H1 (cell line): ENCODE measurements at regions not wholly inside any gene's neighbourhood (a gene's known extent, or its start where the extent isn't known, plus 50 kb on each side); places are given as distances from the start of the nearest gene placed in this dataset.

ENCODE experiments used
- CTCF ChIA-PET: fragments of 300-600 bp; sonication (Branson Sonifier 250); formaldehyde crosslinking; loops from one replicate; lab custom pipeline; 2021; ENCODE audit not compliant: partially characterized antibody; lab: Charles Lee
- POLR2A ChIA-PET: fragments of 300-600 bp; sonication (Branson Sonifier 250); formaldehyde crosslinking; loops from one replicate; lab custom pipeline; 2021; ENCODE audit warnings: inconsistent platforms; ENCODE audit not compliant: partially characterized antibody; lab: Charles Lee
- DNase-seq, 2 experiments: peaks; one replicate each; pipeline versions ENCODE4 v3.0.0 to v3.0.0-alpha.2; 2010 to 2022; ENCODE audit warnings: low spot score in 2 of 2, low read depth in 1 of 2, mixed read lengths in 1 of 2
- FAIRE-seq: peaks from 2 replicates; lab custom pipeline; 2011; peaks lifted over from hg19 to GRCh38; lab: Jason Lieb, UNC
- H2AFZ ChIP-seq: 2 replicates; pipeline ENCODE4 v1.8.1; 2012; ENCODE audit warnings: low read length, inconsistent platforms
- H2AK5ac ChIP-seq: 2 replicates; pipeline ENCODE4 v1.6.1; 2013; ENCODE audit warnings: low read depth, low read length
- H2BK120ac ChIP-seq: replicated peaks from 2 replicates; pipeline ENCODE3; 2013; ENCODE audit warnings: low read depth, low read length, inconsistent platforms
- H2BK12ac ChIP-seq: 2 replicates; pipeline ENCODE4 v1.6.1; 2013; ENCODE audit warnings: low read depth, low read length
- H2BK15ac ChIP-seq: 2 replicates; pipeline ENCODE4 v1.6.1; 2013; ENCODE audit warnings: low read length
- H2BK20ac ChIP-seq: 2 replicates; pipeline ENCODE4 v1.6.1; 2013; ENCODE audit warnings: low read length
- H2BK5ac ChIP-seq: 2 replicates; pipeline ENCODE4 v1.6.1; 2013; ENCODE audit warnings: low read depth, low read length
- H3K14ac ChIP-seq: 2 replicates; pipeline ENCODE4 v1.6.1; 2013; ENCODE audit warnings: inconsistent platforms; ENCODE audit not compliant: insufficient read length
- H3K18ac ChIP-seq: 2 replicates; pipeline ENCODE4 v1.6.1; 2013; ENCODE audit warnings: low read length; ENCODE audit errors: extremely low read depth
- H3K23ac ChIP-seq: 2 replicates; pipeline ENCODE4 v1.6.1; 2013; ENCODE audit warnings: inconsistent platforms; ENCODE audit not compliant: insufficient read length
- H3K23me2 ChIP-seq: 2 replicates; pipeline ENCODE4 v1.6.1; 2013; ENCODE audit warnings: low read depth, low read length
- H3K27ac ChIP-seq: 2 replicates; pipeline ENCODE4 v1.6.1; 2011; ENCODE audit warnings: low read depth, low read length, inconsistent platforms
- H3K27me3 ChIP-seq, 4 experiments: replicated peaks in 1 of 4; 1 replicate in 1 of 4; 2 replicates in 3 of 4; pipeline versions ENCODE4 v1.6.1 to v1.8.1; 2011 to 2013; ENCODE audit warnings: low read length in 3 of 4, mild to moderate bottlenecking in 3 of 4, inconsistent platforms in 2 of 4, mixed read lengths in 2 of 4, moderate library complexity in 1 of 4; ENCODE audit not compliant: control insufficient read depth in 3 of 4, insufficient read depth in 3 of 4; ENCODE audit errors: extremely low read depth in 1 of 4
- H3K36me3 ChIP-seq, 4 experiments: 2 replicates each; pipeline versions ENCODE4 v1.6.1 to v1.8.1; 2011 to 2013; ENCODE audit warnings: mild to moderate bottlenecking in 4 of 4, low read length in 3 of 4, moderate library complexity in 2 of 4, control low read depth in 1 of 4, inconsistent platforms in 1 of 4; ENCODE audit not compliant: insufficient read depth in 4 of 4, control insufficient read depth in 2 of 4
- H3K4ac ChIP-seq: replicated peaks from 2 replicates; pipeline ENCODE3; 2013; ENCODE audit warnings: low read length, low read depth, mixed read lengths, inconsistent platforms; ENCODE audit not compliant: insufficient read length
- H3K4me1 ChIP-seq, 4 experiments: replicated peaks in 1 of 4; 1 replicate in 1 of 4; 2 replicates in 3 of 4; pipeline versions ENCODE4 v1.6.1 to v1.8.1; 2011 to 2013; ENCODE audit warnings: low read length in 3 of 4, inconsistent platforms in 2 of 4, mixed read lengths in 1 of 4; ENCODE audit not compliant: insufficient read depth in 4 of 4, control insufficient read depth in 3 of 4
- H3K4me2 ChIP-seq, 2 experiments: 2 replicates each; pipeline versions ENCODE4 v1.6.1 to v1.8.1; 2011 to 2013; ENCODE audit warnings: low read depth in 2 of 2, low read length in 2 of 2, control low read depth in 1 of 2, inconsistent platforms in 1 of 2, mild to moderate bottlenecking in 1 of 2; ENCODE audit not compliant: insufficient read depth in 1 of 2
- H3K4me3 ChIP-seq, 4 experiments: fragments of 200-600, 300-600 bp in 1 of 4; sonication (generic), shearing (Covaris generic), sonication (Bioruptor Twin) in 1 of 4; 2 replicates each; pipeline versions ENCODE4 v1.5.1 to v1.8.1; 2011 to 2016; ENCODE audit warnings: low read length in 4 of 4, low read depth in 3 of 4, control low read depth in 2 of 4, inconsistent platforms in 2 of 4, mild to moderate bottlenecking in 2 of 4, mixed read lengths in 1 of 4, moderate library complexity in 1 of 4; ENCODE audit not compliant: insufficient read depth in 2 of 4; ENCODE audit errors: extremely low read depth in 1 of 4
- H3K56ac ChIP-seq: replicated peaks from 2 replicates; pipeline ENCODE3; 2013; ENCODE audit warnings: low read depth, mild to moderate bottlenecking, mixed read lengths, low read length, inconsistent platforms; ENCODE audit not compliant: insufficient read length
- H3K79me1 ChIP-seq: 2 replicates; pipeline ENCODE4 v1.6.1; 2013; ENCODE audit warnings: low read depth, low read length, control low read depth
- H3K79me2 ChIP-seq, 2 experiments: 2 replicates each; pipeline versions ENCODE4 v1.6.1 to v1.8.1; 2012 to 2013; ENCODE audit warnings: low read length in 2 of 2, mild to moderate bottlenecking in 2 of 2, inconsistent platforms in 1 of 2; ENCODE audit not compliant: insufficient read depth in 2 of 2, control insufficient read depth in 1 of 2
- H3K9ac ChIP-seq, 4 experiments: replicated peaks in 1 of 4; 1 replicate in 1 of 4; 2 replicates in 3 of 4; pipeline versions ENCODE4 v1.6.1 to v1.8.1; 2011 to 2013; ENCODE audit warnings: low read depth in 3 of 4, low read length in 3 of 4, control low read depth in 2 of 4, mild to moderate bottlenecking in 2 of 4, moderate library complexity in 2 of 4, inconsistent platforms in 1 of 4; ENCODE audit errors: extremely low read depth in 1 of 4
- H3K9me3 ChIP-seq, 2 experiments: 2 replicates each; pipeline versions ENCODE4 v1.6.1 to v1.8.1; 2012 to 2013; ENCODE audit warnings: mild to moderate bottlenecking in 2 of 2, moderate library complexity in 2 of 2, control low read depth in 1 of 2, inconsistent platforms in 1 of 2, low read depth in 1 of 2, low read length in 1 of 2, mixed read lengths in 1 of 2; ENCODE audit not compliant: insufficient read depth in 2 of 2
- H4K20me1 ChIP-seq, 2 experiments: replicated peaks in 1 of 2; 2 replicates each; pipeline versions ENCODE3 to v1.8.1; 2011 to 2013; ENCODE audit warnings: inconsistent platforms in 2 of 2, low read length in 2 of 2, mild to moderate bottlenecking in 1 of 2; ENCODE audit not compliant: insufficient read depth in 2 of 2, control insufficient read depth in 1 of 2
- H4K5ac ChIP-seq: 2 replicates; pipeline ENCODE4 v1.6.1; 2013; ENCODE audit warnings: low read length, low read depth, mixed read lengths, inconsistent platforms; ENCODE audit not compliant: insufficient read length
- H4K8ac ChIP-seq: 2 replicates; pipeline ENCODE4 v1.8.0; 2013; ENCODE audit warnings: mild to moderate bottlenecking, moderate library complexity, low read length, inconsistent platforms; ENCODE audit not compliant: insufficient read depth; ENCODE audit errors: extremely low read depth
- H4K91ac ChIP-seq: replicated peaks from 2 replicates; pipeline ENCODE3; 2013; ENCODE audit warnings: low read length, mixed read lengths, inconsistent platforms; ENCODE audit not compliant: insufficient read length
- JUN ChIP-seq: IDR thresholded peaks from 2 replicates; pipeline ENCODE4 v1.6.1; 2011; ENCODE audit warnings: low read depth, mild to moderate bottlenecking, improper control_type of control experiment, low read length
- WGBS, 2 experiments: shearing (Covaris generic) in 1 of 2; methylation state at CpG; one replicate each; pipeline versions ENCODE4 v1.1.6 to v1.1.7; 2013 to 2015; ENCODE audit warnings: low lambda C conversion rate in 2 of 2, mixed read lengths in 2 of 2, inconsistent platforms in 1 of 2, low coverage in 1 of 2, missing lambda C conversion rate in 1 of 2; ENCODE audit not compliant: insufficient replicate concordance in 2 of 2, insufficient coverage in 1 of 2, insufficient read length in 1 of 2; ENCODE audit errors: extremely low coverage in 1 of 2, missing lambda C conversion rate in 1 of 2; 5-methylcytosine and 5-hydroxymethylcytosine counted together

- Histone ChIP-seq H3K4ac (no peak overlapping the region), H2BK12ac (no peak overlapping the region), H3K9me3 (no peaks in the 10 kb centered on the region), H3K14ac (no peak overlapping the region), H3K9ac (no peak overlapping the region), H2BK15ac (no peak overlapping the region), H4K91ac (no peak overlapping the region), H3K4me3 (no peak overlapping the region), H4K20me1 (no peaks in the 10 kb centered on the region), H3K23ac (no peak overlapping the region), H3K4me1 (no peaks in the 10 kb centered on the region), H3K79me2 (no peaks in the 10 kb centered on the region), H3K27me3 (no peaks in the 10 kb centered on the region), H3K27ac (no peak overlapping the region), H3K36me3 (no peaks in the 10 kb centered on the region), H2AK5ac (no peak overlapping the region), H3K79me1 (no peaks in the 10 kb centered on the region), H3K4me2 (no peak overlapping the region), H2BK5ac (no peak overlapping the region), H3K56ac (no peak overlapping the region), H2BK20ac (no peak overlapping the region), H4K5ac (no peak overlapping the region), H2BK120ac (no peak overlapping the region), H3K18ac (no peak overlapping the region), H2AFZ (no peak overlapping the region), H4K8ac (no peak overlapping the region), H3K23me2 (no peaks in the 10 kb centered on the region)
- TF ChIP-seq JUN, result no peak
- POLR2A ChIA-PET, result no interaction called here
- CTCF ChIA-PET, result no interaction called here
- DNase-seq (no peak), FAIRE-seq (no peak)
- 100% methylated on average over 2 of the region's 2 CpGs; no CpG with 5 or more reads in 1 of the 2 experiments for WGBS, 2 experiments
These were observed 412.4 kb downstream of the PCDH17 start for GRCh38 chr13:58043971-58044370.
